Activated CD8-positive, alpha-beta memory T cell treated with anti-CD3 and anti-CD28 coated beads, Interleukin-2, amount 50 U/mL, for 1 hour (primary cell): ENCODE measurements at regions not wholly inside any gene's neighbourhood (a gene's known extent, or its start where the extent isn't known, plus 50 kb on each side); places are given as distances from the start of the nearest gene placed in this dataset.

Source experiments
- DNase-seq: peaks from one replicate; pipeline ENCODE4 v3.0.0-alpha.2; 2020; ENCODE audit errors: extremely low read depth

GRCh38 chr3:30495172-30496065 lies 111.0 kb upstream of the TGFBR2 start:
- DNase-seq = no peak

- DNase-seq = no peak
Observed at GRCh38 chr3:30496066-30496966, 110.1 kb upstream of the TGFBR2 start.

GRCh38 chr3:30498587-30498967 lies 107.8 kb upstream of the TGFBR2 start:
- DNase-seq = no peak

GRCh38 chr3:30500666-30501399 lies 105.6 kb upstream of the TGFBR2 start:
- DNase-seq = no peak

- DNase-seq = no peak
Observed at GRCh38 chr3:30501526-30501925, 104.9 kb upstream of the TGFBR2 start.

- no peak for DNase-seq
Observed at GRCh38 chr3:30502051-30502741, 104.2 kb upstream of the TGFBR2 start.

GRCh38 chr3:30502742-30503073 lies 103.7 kb upstream of the TGFBR2 start:
- no peak for DNase-seq

- no peak for DNase-seq
Observed at GRCh38 chr3:30503446-30503845, 103.0 kb upstream of the TGFBR2 start.

GRCh38 chr3:30504939-30505338 lies 101.5 kb upstream of the TGFBR2 start:
- DNase-seq = no peak

- DNase-seq = no peak
Observed at GRCh38 chr3:30505866-30506520, 100.4 kb upstream of the TGFBR2 start.

GRCh38 chr3:30508339-30508738 lies 98.1 kb upstream of the TGFBR2 start:
- DNase-seq = no peak

GRCh38 chr3:30510596-30510995 lies 95.8 kb upstream of the TGFBR2 start:
- no peak for DNase-seq

GRCh38 chr3:30511524-30512251 lies 94.7 kb upstream of the TGFBR2 start:
- no peak for DNase-seq

- DNase-seq = no peak
Observed at GRCh38 chr3:30512576-30512975, 93.8 kb upstream of the TGFBR2 start.

- DNase-seq = no peak
Observed at GRCh38 chr3:30513374-30514152, 92.8 kb upstream of the TGFBR2 start.

GRCh38 chr3:30516238-30516637 lies 90.2 kb upstream of the TGFBR2 start:
- no peak for DNase-seq

- no peak for DNase-seq
Observed at GRCh38 chr3:30518181-30518864, 88.1 kb upstream of the TGFBR2 start.

- no peak for DNase-seq
Observed at GRCh38 chr3:30518872-30519271, 87.5 kb upstream of the TGFBR2 start.

GRCh38 chr3:30520699-30521098 lies 85.7 kb upstream of the TGFBR2 start:
- DNase-seq = no peak
